Ishikawa (cell line): ENCODE measurements at regions not wholly inside any gene's neighbourhood (a gene's known extent, or its start where the extent isn't known, plus 50 kb on each side); places are given as distances from the start of the nearest gene placed in this dataset.

Source experiments
- CEBPB ChIP-seq: IDR thresholded peaks from 2 replicates; pipeline ENCODE4 v1.6.1; 2012
- CREB1 ChIP-seq: IDR thresholded peaks from 2 replicates; pipeline ENCODE4 v1.6.1; 2012; ENCODE audit warnings: low read depth
- EGR1 ChIP-seq: IDR thresholded peaks from 2 replicates; pipeline ENCODE4 v1.6.1; 2012
- EP300 ChIP-seq: IDR thresholded peaks from 2 replicates; pipeline ENCODE4 v1.6.1; 2012; ENCODE audit warnings: borderline replicate concordance
- FOXM1 ChIP-seq: IDR thresholded peaks from 2 replicates; pipeline ENCODE4 v1.6.1; 2012; ENCODE audit warnings: low read depth, borderline replicate concordance
- NFIC ChIP-seq: IDR thresholded peaks from 2 replicates; pipeline ENCODE4 v1.6.1; 2012
- RAD21 ChIP-seq: IDR thresholded peaks from 2 replicates; pipeline ENCODE4 v1.6.1; 2012; ENCODE audit warnings: low read depth
- TAF1 ChIP-seq: IDR thresholded peaks from 2 replicates; pipeline ENCODE4 v1.6.1; 2012; ENCODE audit warnings: low read depth, mild to moderate bottlenecking
- TCF12 ChIP-seq: IDR thresholded peaks from 2 replicates; pipeline ENCODE4 v1.6.1; 2012; ENCODE audit warnings: low read depth
- TEAD4 ChIP-seq: IDR thresholded peaks from 2 replicates; pipeline ENCODE4 v1.6.1; 2012
- YY1 ChIP-seq: IDR thresholded peaks from 2 replicates; pipeline ENCODE4 v1.6.1; 2012; ENCODE audit warnings: low read depth
- ZBTB7A ChIP-seq: IDR thresholded peaks from 2 replicates; pipeline ENCODE4 v1.6.1; 2012; ENCODE audit warnings: low read depth
- TF ChIP-seq, protein P1 (sequence below): IDR thresholded peaks from 2 replicates; pipeline ENCODE4 v1.6.1; 2012
- TF ChIP-seq, protein P2 (sequence below): IDR thresholded peaks from 2 replicates; pipeline ENCODE4 v1.6.1; 2012; ENCODE audit warnings: low read depth, mild to moderate bottlenecking
- TF ChIP-seq, protein P3 (sequence below): IDR thresholded peaks from 2 replicates; pipeline ENCODE4 v1.6.1; 2012

DNA sequence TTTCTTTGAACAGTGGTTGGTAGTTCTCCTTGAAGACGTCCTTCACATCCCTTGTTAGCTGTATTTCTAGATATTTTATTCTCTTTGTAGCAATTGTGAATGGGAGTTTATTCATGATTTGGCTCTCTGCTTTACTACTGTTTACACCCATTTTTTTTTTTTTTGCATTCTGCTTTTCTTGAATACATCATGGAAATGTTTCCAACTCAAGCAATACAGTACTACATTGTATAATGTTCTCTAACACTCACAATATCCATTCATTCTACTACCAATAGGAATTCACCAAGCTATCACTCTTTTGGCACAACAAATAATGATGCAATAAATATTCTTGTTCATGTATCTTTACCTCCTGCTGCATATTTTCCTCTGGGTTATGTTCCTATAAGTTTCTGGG, 801.7 kb downstream of the NTRK3 start:
- TF ChIP-seq NFIC (no peak), FOXM1 (no peak), ZBTB7A (no peak), EP300 (no peak), TAF1 (no peak), RAD21 (no peak), EGR1 (no peak)
- TF ChIP-seq, protein P1, sequence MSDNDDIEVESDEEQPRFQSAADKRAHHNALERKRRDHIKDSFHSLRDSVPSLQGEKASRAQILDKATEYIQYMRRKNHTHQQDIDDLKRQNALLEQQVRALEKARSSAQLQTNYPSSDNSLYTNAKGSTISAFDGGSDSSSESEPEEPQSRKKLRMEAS, result no peak
- TF ChIP-seq, protein P2, sequence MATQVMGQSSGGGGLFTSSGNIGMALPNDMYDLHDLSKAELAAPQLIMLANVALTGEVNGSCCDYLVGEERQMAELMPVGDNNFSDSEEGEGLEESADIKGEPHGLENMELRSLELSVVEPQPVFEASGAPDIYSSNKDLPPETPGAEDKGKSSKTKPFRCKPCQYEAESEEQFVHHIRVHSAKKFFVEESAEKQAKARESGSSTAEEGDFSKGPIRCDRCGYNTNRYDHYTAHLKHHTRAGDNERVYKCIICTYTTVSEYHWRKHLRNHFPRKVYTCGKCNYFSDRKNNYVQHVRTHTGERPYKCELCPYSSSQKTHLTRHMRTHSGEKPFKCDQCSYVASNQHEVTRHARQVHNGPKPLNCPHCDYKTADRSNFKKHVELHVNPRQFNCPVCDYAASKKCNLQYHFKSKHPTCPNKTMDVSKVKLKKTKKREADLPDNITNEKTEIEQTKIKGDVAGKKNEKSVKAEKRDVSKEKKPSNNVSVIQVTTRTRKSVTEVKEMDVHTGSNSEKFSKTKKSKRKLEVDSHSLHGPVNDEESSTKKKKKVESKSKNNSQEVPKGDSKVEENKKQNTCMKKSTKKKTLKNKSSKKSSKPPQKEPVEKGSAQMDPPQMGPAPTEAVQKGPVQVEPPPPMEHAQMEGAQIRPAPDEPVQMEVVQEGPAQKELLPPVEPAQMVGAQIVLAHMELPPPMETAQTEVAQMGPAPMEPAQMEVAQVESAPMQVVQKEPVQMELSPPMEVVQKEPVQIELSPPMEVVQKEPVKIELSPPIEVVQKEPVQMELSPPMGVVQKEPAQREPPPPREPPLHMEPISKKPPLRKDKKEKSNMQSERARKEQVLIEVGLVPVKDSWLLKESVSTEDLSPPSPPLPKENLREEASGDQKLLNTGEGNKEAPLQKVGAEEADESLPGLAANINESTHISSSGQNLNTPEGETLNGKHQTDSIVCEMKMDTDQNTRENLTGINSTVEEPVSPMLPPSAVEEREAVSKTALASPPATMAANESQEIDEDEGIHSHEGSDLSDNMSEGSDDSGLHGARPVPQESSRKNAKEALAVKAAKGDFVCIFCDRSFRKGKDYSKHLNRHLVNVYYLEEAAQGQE, result no peak
- TF ChIP-seq, protein P3, sequence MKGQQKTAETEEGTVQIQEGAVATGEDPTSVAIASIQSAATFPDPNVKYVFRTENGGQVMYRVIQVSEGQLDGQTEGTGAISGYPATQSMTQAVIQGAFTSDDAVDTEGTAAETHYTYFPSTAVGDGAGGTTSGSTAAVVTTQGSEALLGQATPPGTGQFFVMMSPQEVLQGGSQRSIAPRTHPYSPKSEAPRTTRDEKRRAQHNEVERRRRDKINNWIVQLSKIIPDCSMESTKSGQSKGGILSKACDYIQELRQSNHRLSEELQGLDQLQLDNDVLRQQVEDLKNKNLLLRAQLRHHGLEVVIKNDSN, result no peak

DNA sequence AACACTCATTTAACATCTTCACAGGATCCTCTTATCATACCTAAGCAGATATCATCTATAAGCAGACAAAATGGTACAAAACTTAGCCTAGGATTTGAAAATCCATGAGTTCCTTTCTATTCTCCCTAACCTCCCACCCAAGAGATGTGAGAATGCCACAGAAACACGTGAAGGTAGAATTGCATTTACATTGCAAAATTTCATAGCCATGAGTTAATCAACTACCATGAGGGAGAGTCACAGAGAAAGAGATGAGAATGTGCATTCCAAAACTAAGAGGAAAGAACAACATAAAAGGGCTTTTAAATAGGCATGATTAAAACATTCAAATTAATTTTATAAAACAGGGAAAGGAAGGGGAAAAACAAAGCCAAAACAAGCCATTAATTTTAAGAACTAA, 806.2 kb downstream of the NTRK3 start:
- TF ChIP-seq TAF1 (no peak), EP300 (no peak)
- TF ChIP-seq, protein P1, result no peak

DNA sequence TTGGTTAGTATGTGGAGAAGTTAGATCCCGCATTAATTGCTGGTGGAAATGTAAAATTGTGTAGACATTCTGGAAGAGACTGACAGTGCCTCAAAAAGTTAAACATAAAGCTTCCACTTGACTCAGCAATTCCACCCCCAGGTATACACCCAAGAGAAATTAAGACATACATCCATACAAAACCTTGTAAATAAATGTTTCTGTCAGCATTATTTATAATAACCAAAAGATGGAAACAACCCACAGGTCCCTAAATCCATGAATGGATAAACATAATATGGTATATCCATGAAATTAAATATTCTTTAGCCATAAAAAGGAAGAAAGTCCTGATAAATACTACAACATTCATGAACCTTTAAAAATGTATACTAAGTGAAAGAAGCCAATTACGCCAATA, 817.4 kb downstream of the NTRK3 start:
- no peak for TF ChIP-seq ZBTB7A
- no peak for TF ChIP-seq YY1
- TF ChIP-seq RAD21, result no peak
- TF ChIP-seq, protein P2, result no peak
- TF ChIP-seq, protein P1, result no peak
- TF ChIP-seq CEBPB, result no peak
- no peak for TF ChIP-seq EGR1
- no peak for TF ChIP-seq TEAD4
- TF ChIP-seq EP300, result no peak
- TF ChIP-seq FOXM1, result no peak
- TF ChIP-seq CREB1, result no peak

DNA sequence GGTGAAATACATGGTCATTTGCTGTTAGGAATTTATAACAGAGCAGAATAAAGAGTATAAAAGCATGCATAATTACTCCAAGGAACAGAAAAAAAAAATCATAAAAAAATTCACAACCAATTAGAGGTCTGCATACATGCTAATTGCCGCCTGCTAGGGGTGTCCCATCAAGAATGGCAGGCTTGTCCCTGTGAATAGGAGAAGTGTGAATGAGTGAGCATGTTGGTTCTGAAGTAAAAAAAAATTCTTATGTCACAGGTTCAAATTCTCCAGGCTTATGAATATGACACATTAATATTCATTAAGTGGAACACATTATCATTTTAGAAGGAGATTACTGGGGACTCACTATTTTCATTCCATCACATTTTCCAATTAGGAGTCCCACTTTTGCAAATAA, 822.7 kb downstream of the NTRK3 start:
- TF ChIP-seq FOXM1 (no peak), TCF12 (no peak), ZBTB7A (no peak), CEBPB (no peak), RAD21 (no peak), CREB1 (no peak), NFIC (no peak), TAF1 (no peak), TEAD4 (no peak), EP300 (no peak)

DNA sequence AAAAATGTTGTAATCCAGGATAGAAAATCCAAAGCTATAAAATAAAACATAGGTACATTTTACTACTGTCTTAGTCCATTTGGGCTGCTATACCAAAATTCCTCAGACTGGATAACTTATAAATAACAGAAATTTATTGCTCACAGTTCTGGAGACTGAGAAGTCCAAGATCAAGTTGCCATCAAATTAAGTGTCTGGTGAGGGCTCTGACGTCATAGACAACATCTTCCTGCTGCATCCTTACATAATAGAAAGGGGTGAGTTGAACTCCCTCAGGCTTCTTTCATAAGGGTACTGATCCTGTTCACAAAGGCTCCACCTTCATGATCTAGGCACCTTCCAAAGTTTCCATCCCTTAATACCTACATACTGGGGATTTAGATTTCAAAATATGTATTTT, 826.8 kb downstream of the NTRK3 start:
- TF ChIP-seq RAD21 (no peak), NFIC (no peak), EP300 (no peak), CEBPB (no peak), TCF12 (no peak), CREB1 (no peak), TEAD4 (no peak), TAF1 (no peak), EGR1 (no peak), ZBTB7A (no peak), YY1 (no peak), FOXM1 (no peak)
- TF ChIP-seq, protein P1, result no peak
- TF ChIP-seq, protein P3, result no peak
- TF ChIP-seq, protein P2, result no peak
